ENCODE measurements at regions not wholly inside any gene's neighbourhood (a gene's known extent, or its start where the extent isn't known, plus 50 kb on each side); places are given as distances from the start of the nearest gene placed in this dataset.

DNA sequence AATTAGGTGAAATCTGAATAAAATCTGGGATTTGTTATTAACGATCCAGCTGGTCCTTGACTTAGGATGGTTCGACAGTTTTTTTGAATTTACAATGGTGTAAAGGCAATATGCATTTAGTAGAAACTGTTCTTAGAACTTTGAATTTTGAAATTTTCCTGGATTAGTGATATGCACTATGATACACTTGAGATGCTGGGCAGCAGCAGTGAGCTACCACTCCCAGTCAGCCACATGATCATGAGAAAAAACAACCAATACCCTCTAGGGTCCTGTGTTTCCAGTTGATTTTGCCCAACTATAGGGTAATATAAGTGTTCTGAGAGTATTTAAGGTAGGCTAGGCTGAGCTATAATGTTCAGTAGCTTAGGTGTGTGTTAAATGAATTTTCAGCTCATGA, 303.7 kb downstream of the GPAT3 start:
- no peaks in the 10 kb centered on the region for H3K4me1 ChIP-seq (replicated peaks in 1 of 2)
- H3K9me3 ChIP-seq (replicated peaks in 1 of 3) = no peaks in the 10 kb centered on the region
- no peaks in the 10 kb centered on the region for H3K36me3 ChIP-seq (replicated peaks in 1 of 2)
- no peaks in the 10 kb centered on the region for H3K27me3 ChIP-seq
- no peak for DNase-seq
- intact Hi-C loops (cut with DNase I) = no loop called here
- no peak overlapping the region for H3K4me3 ChIP-seq
- TF ChIP-seq CTCF (IDR thresholded peaks at IDR 0.05) (no peak), POLR2A (IDR thresholded peaks at IDR 0.05) (no peak)
- 52 to 59% (median 56%) methylated on average over 2 of the region's 2 CpGs for WGBS, 4 donors
- H3K27ac ChIP-seq = no peak overlapping the region

GRCh38 chr4:83837614-83838308, 301.9 kb downstream of the GPAT3 start:
- no peaks in the 10 kb centered on the region for H3K9me3 ChIP-seq (replicated peaks in 1 of 3)
- WGBS, 4 donors = 76 to 82% (median 77%) methylated on average over 5 of the region's 5 CpGs
- intact Hi-C loops (cut with DNase I) = no loop called here
- H3K27ac ChIP-seq = no peak overlapping the region
- TF ChIP-seq CTCF (IDR thresholded peaks at IDR 0.05) = no peak
- TF ChIP-seq POLR2A (IDR thresholded peaks at IDR 0.05) = no peak
- H3K4me3 ChIP-seq = no peak overlapping the region
- H3K36me3 ChIP-seq (replicated peaks in 1 of 2) = no peaks in the 10 kb centered on the region
- no peak for DNase-seq
- no peaks in the 10 kb centered on the region for H3K4me1 ChIP-seq (replicated peaks in 1 of 2)
- no peaks in the 10 kb centered on the region for H3K27me3 ChIP-seq

- no peak overlapping the region for H3K4me3 ChIP-seq
- no peak for DNase-seq
- no peaks in the 10 kb centered on the region for H3K9me3 ChIP-seq (replicated peaks in 1 of 3)
- 46 to 81% (median 74%) methylated on average over 2 of the region's 2 CpGs for WGBS, 4 donors
- intact Hi-C loops (cut with DNase I) = no loop called here
- TF ChIP-seq POLR2A (IDR thresholded peaks at IDR 0.05) (no peak), CTCF (IDR thresholded peaks at IDR 0.05) (no peak)
- no peaks in the 10 kb centered on the region for H3K27me3 ChIP-seq
- H3K27ac ChIP-seq = no peak overlapping the region
- no peaks in the 10 kb centered on the region for H3K36me3 ChIP-seq (replicated peaks in 1 of 2)
- H3K4me1 ChIP-seq (replicated peaks in 1 of 2) = no peaks in the 10 kb centered on the region
Observed at GRCh38 chr4:83833920-83834319, 298.0 kb downstream of the GPAT3 start.

DNA sequence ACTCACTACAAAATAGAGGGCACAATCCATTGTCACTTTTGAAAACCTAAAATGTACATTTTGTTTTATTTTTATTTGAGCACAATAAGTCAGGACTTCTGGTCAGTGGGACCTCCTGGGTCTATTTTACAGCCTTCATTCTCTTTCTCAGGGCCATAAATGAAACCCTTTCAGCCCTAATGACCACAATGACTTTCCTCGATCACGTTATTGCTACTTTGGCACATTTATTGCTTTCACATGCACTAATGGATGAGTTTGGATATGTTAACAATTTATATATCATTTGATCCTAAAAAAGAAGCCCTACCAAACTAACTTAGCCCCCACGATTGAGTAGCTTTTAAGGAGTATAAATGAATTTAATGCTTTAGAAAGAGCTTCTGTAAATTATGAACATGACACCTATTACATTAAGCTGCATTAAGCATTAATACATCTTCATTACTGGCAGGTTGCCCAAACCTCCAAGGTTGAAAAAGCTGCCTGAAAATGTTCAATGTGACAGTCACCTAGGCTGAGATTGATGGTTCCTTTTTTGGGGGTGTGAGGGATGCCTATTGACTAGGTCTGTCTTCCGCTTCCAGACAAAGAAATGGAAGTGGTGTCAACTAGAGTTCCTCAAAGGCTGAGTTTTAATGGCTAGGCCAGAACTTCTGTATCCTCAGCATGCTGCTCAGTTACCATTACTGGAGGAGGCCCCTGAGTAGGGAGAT, 296.4 kb downstream of the GPAT3 start:
- 68 to 77% (median 74%) methylated on average over 4 of the region's 4 CpGs for WGBS, 4 donors

More for the DNA sequence above, 296.4 kb downstream of the GPAT3 start:
- Histone ChIP-seq H3K27me3 (no peaks in the 10 kb centered on the region), H3K9me3 (replicated peaks in 1 of 3) (no peaks in the 10 kb centered on the region), H3K36me3 (replicated peaks in 1 of 2) (no peaks in the 10 kb centered on the region), H3K4me3 (no peak overlapping the region), H3K27ac (no peak overlapping the region), H3K4me1 (replicated peaks in 1 of 2) (no peaks in the 10 kb centered on the region)
- no peak for DNase-seq
- no peak for TF ChIP-seq POLR2A (IDR thresholded peaks at IDR 0.05)
- no peak for TF ChIP-seq CTCF (IDR thresholded peaks at IDR 0.05)
- intact Hi-C loops (cut with DNase I) = no loop called here
